Suprapubic skin (tissue), 4 donors: ENCODE measurements at regions not wholly inside any gene's neighbourhood (a gene's known extent, or its start where the extent isn't known, plus 50 kb on each side); places are given as distances from the start of the nearest gene placed in this dataset.

Source experiments
- DNase-seq, 2 donors: peaks; one replicate each; pipeline ENCODE4 v3.0.0-alpha.2; 2019; ENCODE audit warnings: low spot score in 2 of 2
- H3K27ac ChIP-seq: fragments of 200-600 bp; sonication (generic); one replicate; pipeline ENCODE4 v1.5.1; 2019
- H3K27me3 ChIP-seq: fragments of 200-600 bp; sonication (generic); one replicate; pipeline ENCODE4 v1.5.1; 2019
- H3K36me3 ChIP-seq: fragments of 200-600 bp; sonication (generic); one replicate; pipeline ENCODE4 v1.5.1; 2019
- H3K4me1 ChIP-seq: fragments of 200-600 bp; sonication (generic); one replicate; pipeline ENCODE4 v1.5.1; 2019
- H3K4me3 ChIP-seq: fragments of 200-600 bp; sonication (generic); one replicate; pipeline ENCODE4 v1.5.1; 2019; ENCODE audit warnings: mild to moderate bottlenecking
- H3K9me3 ChIP-seq: fragments of 200-600 bp; sonication (generic); one replicate; pipeline ENCODE4 v1.5.1; 2019
- EP300 ChIP-seq: sonication (generic); formaldehyde crosslinking; IDR thresholded peaks from one replicate; pipeline ENCODE4 v1.6.1; 2017; ENCODE audit warnings: antibody characterized with exemption
- POLR2A ChIP-seq, 2 donors: fragments of 450-650 bp; IDR thresholded peaks; one replicate each; pipeline ENCODE4 v1.6.1; 2017; ENCODE audit warnings: antibody characterized with exemption in 2 of 2, mild to moderate bottlenecking in 2 of 2, moderate library complexity in 2 of 2
- POLR2AphosphoS5 ChIP-seq, 3 donors: sonication (generic); formaldehyde crosslinking; IDR thresholded peaks; one replicate each; pipeline ENCODE4 v1.6.1; 2017; ENCODE audit warnings: antibody characterized with exemption in 3 of 3
- WGBS: methylation state at CpG from one replicate; pipeline ENCODE4 v1.1.5; 2018; 5-methylcytosine and 5-hydroxymethylcytosine counted together
- TF ChIP-seq, protein P1 (sequence below), 2 donors: fragments of 200-600 bp in 1 of 2; fragments of 450-650 bp in 1 of 2; sonication (generic) in 1 of 2; IDR thresholded peaks; one replicate each; pipeline ENCODE4 v1.5.1; 2016 to 2019; ENCODE audit warnings: antibody characterized with exemption in 2 of 2, mild to moderate bottlenecking in 1 of 2, moderate library complexity in 1 of 2

- WGBS, result 73% methylated on average over 4 of the region's 5 CpGs
Observed at GRCh38 chr9:75649060-75649459, 241.4 kb upstream of the PCSK5 start.

GRCh38 chr9:75651709-75652108 lies 238.8 kb upstream of the PCSK5 start:
- no peaks in the 10 kb centered on the region for H3K27me3 ChIP-seq
- no peak for DNase-seq
- TF ChIP-seq, protein P1, sequence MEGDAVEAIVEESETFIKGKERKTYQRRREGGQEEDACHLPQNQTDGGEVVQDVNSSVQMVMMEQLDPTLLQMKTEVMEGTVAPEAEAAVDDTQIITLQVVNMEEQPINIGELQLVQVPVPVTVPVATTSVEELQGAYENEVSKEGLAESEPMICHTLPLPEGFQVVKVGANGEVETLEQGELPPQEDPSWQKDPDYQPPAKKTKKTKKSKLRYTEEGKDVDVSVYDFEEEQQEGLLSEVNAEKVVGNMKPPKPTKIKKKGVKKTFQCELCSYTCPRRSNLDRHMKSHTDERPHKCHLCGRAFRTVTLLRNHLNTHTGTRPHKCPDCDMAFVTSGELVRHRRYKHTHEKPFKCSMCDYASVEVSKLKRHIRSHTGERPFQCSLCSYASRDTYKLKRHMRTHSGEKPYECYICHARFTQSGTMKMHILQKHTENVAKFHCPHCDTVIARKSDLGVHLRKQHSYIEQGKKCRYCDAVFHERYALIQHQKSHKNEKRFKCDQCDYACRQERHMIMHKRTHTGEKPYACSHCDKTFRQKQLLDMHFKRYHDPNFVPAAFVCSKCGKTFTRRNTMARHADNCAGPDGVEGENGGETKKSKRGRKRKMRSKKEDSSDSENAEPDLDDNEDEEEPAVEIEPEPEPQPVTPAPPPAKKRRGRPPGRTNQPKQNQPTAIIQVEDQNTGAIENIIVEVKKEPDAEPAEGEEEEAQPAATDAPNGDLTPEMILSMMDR (IDR thresholded peaks at IDR 0.05), result no peak
- TF ChIP-seq POLR2AphosphoS5 (IDR thresholded peaks at IDR 0.05) (no peak), EP300 (no peak), POLR2A (IDR thresholded peaks at IDR 0.05) (no peak)
- H3K4me1 ChIP-seq, result no peaks in the 10 kb centered on the region
- no peaks in the 10 kb centered on the region for H3K36me3 ChIP-seq
- WGBS, result 56% methylated on average over 2 of the region's 2 CpGs
- no peaks in the 10 kb centered on the region for H3K9me3 ChIP-seq
- no peak overlapping the region for H3K4me3 ChIP-seq
- no peak overlapping the region for H3K27ac ChIP-seq

More at GRCh38 chr9:75649060-75649459, 241.4 kb upstream of the PCSK5 start:
- Histone ChIP-seq H3K36me3 (no peaks in the 10 kb centered on the region), H3K27me3 (no peaks in the 10 kb centered on the region), H3K27ac (no peak overlapping the region), H3K9me3 (no peaks in the 10 kb centered on the region), H3K4me3 (no peak overlapping the region), H3K4me1 (no peaks in the 10 kb centered on the region)
- TF ChIP-seq, protein P1 (IDR thresholded peaks at IDR 0.05), result no peak
- TF ChIP-seq POLR2AphosphoS5 (IDR thresholded peaks at IDR 0.05) (no peak), EP300 (no peak), POLR2A (IDR thresholded peaks at IDR 0.05) (no peak)
- no peak for DNase-seq

- 80% methylated on average over 1 of the region's 1 CpG for WGBS
- no peaks in the 10 kb centered on the region for H3K27me3 ChIP-seq
- no peak overlapping the region for H3K4me3 ChIP-seq
- DNase-seq, result no peak
- no peak overlapping the region for H3K27ac ChIP-seq
- no peaks in the 10 kb centered on the region for H3K4me1 ChIP-seq
- TF ChIP-seq EP300 (no peak), POLR2AphosphoS5 (IDR thresholded peaks at IDR 0.05) (no peak)
- H3K36me3 ChIP-seq, result no peaks in the 10 kb centered on the region
- H3K9me3 ChIP-seq, result no peaks in the 10 kb centered on the region
Observed at GRCh38 chr9:75653335-75653734, 237.1 kb upstream of the PCSK5 start.

DNA sequence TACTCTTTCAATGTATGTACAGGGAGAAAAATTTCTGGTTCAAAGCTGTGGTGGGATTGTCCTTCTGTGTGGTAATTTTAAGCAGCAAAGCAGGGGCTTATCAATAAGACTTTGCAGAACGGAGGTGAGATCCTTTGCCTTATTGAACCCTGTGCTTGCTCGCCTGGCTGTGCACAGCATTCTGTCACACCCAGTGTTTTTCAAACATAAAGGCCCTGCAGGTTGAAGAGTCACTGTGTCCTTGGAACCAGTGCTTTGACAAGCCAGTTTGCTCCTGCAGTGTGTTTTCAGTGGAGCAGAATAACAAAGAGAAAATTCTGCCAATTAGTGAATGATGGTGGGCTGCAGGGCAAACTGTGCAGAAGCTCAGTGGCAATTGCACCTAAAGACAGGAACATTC lies 236.7 kb upstream of the PCSK5 start:
- Histone ChIP-seq H3K27ac (no peak overlapping the region), H3K4me3 (no peak overlapping the region), H3K27me3 (no peaks in the 10 kb centered on the region), H3K4me1 (no peaks in the 10 kb centered on the region), H3K36me3 (no peaks in the 10 kb centered on the region), H3K9me3 (no peaks in the 10 kb centered on the region)
- TF ChIP-seq EP300 (no peak), POLR2A (IDR thresholded peaks at IDR 0.05) (no peak), POLR2AphosphoS5 (IDR thresholded peaks at IDR 0.05) (no peak)
- TF ChIP-seq, protein P1 (IDR thresholded peaks at IDR 0.05), result no peak
- WGBS, result 83% methylated on average over 2 of the region's 2 CpGs
- DNase-seq, result no peak

- TF ChIP-seq EP300, result no peak
- TF ChIP-seq, protein P1 (IDR thresholded peaks at IDR 0.05), result no peak
- TF ChIP-seq POLR2AphosphoS5 (IDR thresholded peaks at IDR 0.05), result no peak
- no peak for TF ChIP-seq POLR2A (IDR thresholded peaks at IDR 0.05)
- Histone ChIP-seq H3K27me3 (no peaks in the 10 kb centered on the region), H3K4me1 (no peaks in the 10 kb centered on the region), H3K9me3 (no peaks in the 10 kb centered on the region), H3K27ac (no peak overlapping the region), H3K4me3 (no peak overlapping the region), H3K36me3 (no peaks in the 10 kb centered on the region)
- 91% methylated on average over 5 of the region's 5 CpGs for WGBS
- DNase-seq, result no peak
Observed at GRCh38 chr9:75657015-75657414, 233.5 kb upstream of the PCSK5 start.

GRCh38 chr9:75658301-75658905 lies 232.1 kb upstream of the PCSK5 start:
- Histone ChIP-seq H3K4me1 (no peaks in the 10 kb centered on the region), H3K9me3 (no peaks in the 10 kb centered on the region), H3K4me3 (no peak overlapping the region), H3K27me3 (no peaks in the 10 kb centered on the region), H3K36me3 (no peaks in the 10 kb centered on the region), H3K27ac (no peak overlapping the region)
- WGBS, result 72% methylated on average over 9 of the region's 9 CpGs
- TF ChIP-seq POLR2AphosphoS5 (IDR thresholded peaks at IDR 0.05) (no peak), EP300 (no peak), POLR2A (IDR thresholded peaks at IDR 0.05) (no peak)
- TF ChIP-seq, protein P1 (IDR thresholded peaks at IDR 0.05), result no peak
- no peak for DNase-seq
